Mammary epithelial cell (primary cell): ENCODE measurements at regions not wholly inside any gene's neighbourhood (a gene's known extent, or its start where the extent isn't known, plus 50 kb on each side); places are given as distances from the start of the nearest gene placed in this dataset.

ENCODE experiments used
- CTCF ChIP-seq, 2 donors: IDR thresholded peaks in 1 of 2; conservative IDR thresholded peaks in 1 of 2; 2 replicates each; pipeline ENCODE4 v1.5.1; 2011 to 2012; ENCODE audit warnings: inconsistent platforms in 2 of 2, low read length in 2 of 2, mild to moderate bottlenecking in 2 of 2, control low read depth in 1 of 2, low read depth in 1 of 2; ENCODE audit not compliant: insufficient read depth in 1 of 2; ENCODE audit errors: extremely low read depth in 1 of 2
- EZH2 ChIP-seq: IDR thresholded peaks from 2 replicates; pipeline ENCODE4 v1.6.1; 2012; ENCODE audit warnings: low read length, inconsistent platforms, borderline replicate concordance

GRCh38 chr12:115598871-115599811 lies 678.4 kb downstream of the MED13L start:
- no peak for TF ChIP-seq CTCF (conservative IDR thresholded peaks at IDR 0.05 in 1 of 2, IDR thresholded peaks at IDR 0.05 in 1 of 2; ENCODE audit: extremely low read depth in 1 of 2, insufficient read depth in 1 of 2, low read depth in 1 of 2, low read length in 2 of 2)
- TF ChIP-seq EZH2: no peak
